Sigmoid colon (tissue), 3 donors: ENCODE measurements at regions not wholly inside any gene's neighbourhood (a gene's known extent, or its start where the extent isn't known, plus 50 kb on each side); places are given as distances from the start of the nearest gene placed in this dataset.

Experiments
- CTCF ChIP-seq, 4 experiments: fragments of 450-650 bp in 3 of 4; fragments of 200-600 bp in 1 of 4; IDR thresholded peaks; one replicate each; pipeline ENCODE4 v1.5.1; 2016 to 2019; ENCODE audit warnings: antibody characterized with exemption in 4 of 4, mild to moderate bottlenecking in 3 of 4, moderate library complexity in 2 of 4
- POLR2A ChIP-seq, 2 donors: fragments of 450-650 bp; IDR thresholded peaks; one replicate each; pipeline ENCODE4 v1.6.1; 2016; ENCODE audit warnings: antibody characterized with exemption in 2 of 2, mild to moderate bottlenecking in 2 of 2, moderate library complexity in 2 of 2

GRCh38 chr12:24244231-24244630 lies 294.8 kb upstream of the SOX5 start:
- TF ChIP-seq POLR2A (IDR thresholded peaks at IDR 0.05) (no peak), CTCF (IDR thresholded peaks at IDR 0.05) (no peak)
